ENCODE measurements at regions not wholly inside any gene's neighbourhood (a gene's known extent, or its start where the extent isn't known, plus 50 kb on each side); places are given as distances from the start of the nearest gene placed in this dataset.

- no peak for DNase-seq (ENCODE audit: extremely low spot score in 2 of 2)
- intact Hi-C loops (cut with DNase I), result no loop called here
- H3K27ac ChIP-seq, result no peak overlapping the region
- H3K36me3 ChIP-seq, result no peaks in the 10 kb centered on the region
- no peak overlapping the region for H3K4me3 ChIP-seq
- TF ChIP-seq, protein P1, sequence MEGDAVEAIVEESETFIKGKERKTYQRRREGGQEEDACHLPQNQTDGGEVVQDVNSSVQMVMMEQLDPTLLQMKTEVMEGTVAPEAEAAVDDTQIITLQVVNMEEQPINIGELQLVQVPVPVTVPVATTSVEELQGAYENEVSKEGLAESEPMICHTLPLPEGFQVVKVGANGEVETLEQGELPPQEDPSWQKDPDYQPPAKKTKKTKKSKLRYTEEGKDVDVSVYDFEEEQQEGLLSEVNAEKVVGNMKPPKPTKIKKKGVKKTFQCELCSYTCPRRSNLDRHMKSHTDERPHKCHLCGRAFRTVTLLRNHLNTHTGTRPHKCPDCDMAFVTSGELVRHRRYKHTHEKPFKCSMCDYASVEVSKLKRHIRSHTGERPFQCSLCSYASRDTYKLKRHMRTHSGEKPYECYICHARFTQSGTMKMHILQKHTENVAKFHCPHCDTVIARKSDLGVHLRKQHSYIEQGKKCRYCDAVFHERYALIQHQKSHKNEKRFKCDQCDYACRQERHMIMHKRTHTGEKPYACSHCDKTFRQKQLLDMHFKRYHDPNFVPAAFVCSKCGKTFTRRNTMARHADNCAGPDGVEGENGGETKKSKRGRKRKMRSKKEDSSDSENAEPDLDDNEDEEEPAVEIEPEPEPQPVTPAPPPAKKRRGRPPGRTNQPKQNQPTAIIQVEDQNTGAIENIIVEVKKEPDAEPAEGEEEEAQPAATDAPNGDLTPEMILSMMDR (IDR thresholded peaks at IDR 0.05), result no peak
- TF ChIP-seq POLR2A (IDR thresholded peaks at IDR 0.05) (no peak), POLR2AphosphoS5 (IDR thresholded peaks at IDR 0.05; ENCODE audit: insufficient read depth in 1 of 2, low read depth in 1 of 2) (no peak)
- no peaks in the 10 kb centered on the region for H3K4me1 ChIP-seq
- no peaks in the 10 kb centered on the region for H3K9me3 ChIP-seq
- H3K27me3 ChIP-seq, result no peaks in the 10 kb centered on the region
Measured at GRCh38 chr1:87219141-87219540, 109.5 kb upstream of the LMO4 start.

GRCh38 chr1:87219626-87220025, 109.1 kb upstream of the LMO4 start:
- H3K36me3 ChIP-seq, result no peaks in the 10 kb centered on the region
- no peaks in the 10 kb centered on the region for H3K9me3 ChIP-seq
- DNase-seq (ENCODE audit: extremely low spot score in 2 of 2), result peak in 1 of 2 donors; percentile 43
- intact Hi-C loops (cut with DNase I), result no loop called here
- H3K4me1 ChIP-seq, result no peaks in the 10 kb centered on the region
- H3K27me3 ChIP-seq, result no peaks in the 10 kb centered on the region
- H3K27ac ChIP-seq, result no peak overlapping the region
- TF ChIP-seq POLR2A (IDR thresholded peaks at IDR 0.05) (no peak), POLR2AphosphoS5 (IDR thresholded peaks at IDR 0.05; ENCODE audit: insufficient read depth in 1 of 2, low read depth in 1 of 2) (no peak)
- TF ChIP-seq, protein P1 (IDR thresholded peaks at IDR 0.05), result no peak
- no peak overlapping the region for H3K4me3 ChIP-seq

GRCh38 chr1:87220993-87221392, 107.7 kb upstream of the LMO4 start:
- intact Hi-C loops (cut with DNase I), result no loop called here
- Histone ChIP-seq H3K27me3 (no peaks in the 10 kb centered on the region), H3K4me3 (no peak overlapping the region), H3K9me3 (no peaks in the 10 kb centered on the region), H3K4me1 (no peaks in the 10 kb centered on the region), H3K36me3 (no peaks in the 10 kb centered on the region), H3K27ac (no peak overlapping the region)
- TF ChIP-seq POLR2A (IDR thresholded peaks at IDR 0.05), result no peak
- TF ChIP-seq, protein P1 (IDR thresholded peaks at IDR 0.05), result no peak
- no peak for TF ChIP-seq POLR2AphosphoS5 (IDR thresholded peaks at IDR 0.05; ENCODE audit: insufficient read depth in 1 of 2, low read depth in 1 of 2)
- no peak for DNase-seq (ENCODE audit: extremely low spot score in 2 of 2)

- H3K4me3 ChIP-seq, result no peak overlapping the region
- H3K36me3 ChIP-seq, result no peaks in the 10 kb centered on the region
- no peaks in the 10 kb centered on the region for H3K4me1 ChIP-seq
- H3K27me3 ChIP-seq, result no peaks in the 10 kb centered on the region
- TF ChIP-seq, protein P1 (IDR thresholded peaks at IDR 0.05), result no peak
- TF ChIP-seq POLR2AphosphoS5 (IDR thresholded peaks at IDR 0.05; ENCODE audit: insufficient read depth in 1 of 2, low read depth in 1 of 2) (peak in 1 of 2 donors; percentile 47), POLR2A (IDR thresholded peaks at IDR 0.05) (no peak)
- DNase-seq (ENCODE audit: extremely low spot score in 2 of 2), result no peak
- H3K9me3 ChIP-seq, result no peaks in the 10 kb centered on the region
- intact Hi-C loops (cut with DNase I), result no loop called here
- H3K27ac ChIP-seq, result no peak overlapping the region
Measured at GRCh38 chr1:87224201-87224600, 104.5 kb upstream of the LMO4 start.

DNA sequence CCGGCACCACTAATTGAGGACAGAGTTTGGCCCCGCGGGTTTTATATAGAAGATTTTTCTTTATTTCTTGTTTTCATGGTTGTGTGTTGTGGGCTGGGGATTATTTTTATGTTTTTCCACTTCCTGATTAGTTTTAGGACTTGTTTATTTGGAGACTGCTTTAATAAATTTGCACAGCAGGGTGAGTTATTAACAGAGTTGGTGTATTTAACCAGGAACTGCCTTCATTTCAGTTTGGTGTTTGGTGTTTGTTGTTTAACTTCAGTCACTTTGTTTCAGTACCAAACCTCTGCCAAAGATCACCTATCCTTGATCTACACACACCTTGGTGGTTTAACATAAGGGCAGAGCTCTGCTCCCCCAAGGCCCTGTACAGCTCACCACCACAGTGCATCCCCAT, 103.5 kb upstream of the LMO4 start:
- H3K27ac ChIP-seq, result no peak overlapping the region
- H3K36me3 ChIP-seq, result no peaks in the 10 kb centered on the region

More for the DNA sequence above, 103.5 kb upstream of the LMO4 start:
- intact Hi-C loops (cut with DNase I), result no loop called here
- DNase-seq (ENCODE audit: extremely low spot score in 2 of 2), result no peak
- Histone ChIP-seq H3K27me3 (no peaks in the 10 kb centered on the region), H3K4me3 (no peak overlapping the region), H3K4me1 (no peaks in the 10 kb centered on the region), H3K9me3 (no peaks in the 10 kb centered on the region)
- TF ChIP-seq POLR2A (IDR thresholded peaks at IDR 0.05) (no peak), POLR2AphosphoS5 (IDR thresholded peaks at IDR 0.05; ENCODE audit: insufficient read depth in 1 of 2, low read depth in 1 of 2) (no peak)
- TF ChIP-seq, protein P1 (IDR thresholded peaks at IDR 0.05), result no peak
